ENCODE measurements at regions not wholly inside any gene's neighbourhood (a gene's known extent, or its start where the extent isn't known, plus 50 kb on each side); places are given as distances from the start of the nearest gene placed in this dataset.

DNA sequence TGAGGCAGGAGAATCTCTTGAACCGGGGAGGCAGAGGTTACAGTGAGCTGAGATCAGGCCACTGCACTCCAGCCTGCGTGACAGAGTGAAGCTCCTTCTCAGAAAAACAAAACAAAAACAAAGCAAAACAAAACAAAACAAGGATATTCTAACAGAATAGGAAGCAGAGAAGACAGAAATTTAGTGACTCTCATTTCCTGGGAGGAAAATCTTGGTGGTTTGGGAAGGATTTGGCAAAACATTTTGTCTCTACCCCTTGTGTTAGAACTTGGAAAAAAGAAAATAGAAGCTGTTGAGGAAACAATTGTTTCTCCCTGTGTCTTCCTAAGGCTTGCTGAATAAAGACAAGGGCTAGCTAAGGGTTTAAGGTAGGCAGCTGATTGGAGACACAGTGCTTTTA lies 79.7 kb upstream of the PTPRR start:
- no peak for TF ChIP-seq CTCF (optimal IDR thresholded peaks at IDR 0.05 in 1 of 3, IDR thresholded peaks at IDR 0.05 in 1 of 3, conservative IDR thresholded peaks at IDR 0.05 in 1 of 3; ENCODE audit: extremely low read depth in 1 of 3, insufficient read depth in 2 of 3, low read length in 3 of 3)
- no peak for TF ChIP-seq EZH2 (IDR thresholded peaks at IDR 0.05; ENCODE audit: low read length)

All from keratinocyte (primary cell).